Kidney epithelial cell (primary cell): ENCODE measurements at regions not wholly inside any gene's neighbourhood (a gene's known extent, or its start where the extent isn't known, plus 50 kb on each side); places are given as distances from the start of the nearest gene placed in this dataset.

Experiments used
- DNase-seq: peaks from one replicate; pipeline ENCODE4 v3.0.0-alpha.2; 2010; ENCODE audit warnings: low read depth
- H3K27me3 ChIP-seq: 2 replicates; pipeline ENCODE4 v1.6.0; 2011; ENCODE audit warnings: low read length; ENCODE audit not compliant: control insufficient read depth, insufficient read depth
- H3K36me3 ChIP-seq: 2 replicates; pipeline ENCODE4 v1.5.1; 2011; ENCODE audit warnings: low read length; ENCODE audit not compliant: control insufficient read depth, insufficient read depth
- H3K4me3 ChIP-seq: 2 replicates; pipeline ENCODE4 v1.5.1; 2011; ENCODE audit warnings: low read depth, mild to moderate bottlenecking, control low read depth, low read length
- TF ChIP-seq, protein P1 (sequence below): IDR thresholded peaks from 2 replicates; pipeline ENCODE4 v1.5.1; 2011; ENCODE audit warnings: mild to moderate bottlenecking, moderate library complexity, low read length, control low read depth, inconsistent platforms; ENCODE audit not compliant: insufficient read depth, poor library complexity, severe bottlenecking

DNA sequence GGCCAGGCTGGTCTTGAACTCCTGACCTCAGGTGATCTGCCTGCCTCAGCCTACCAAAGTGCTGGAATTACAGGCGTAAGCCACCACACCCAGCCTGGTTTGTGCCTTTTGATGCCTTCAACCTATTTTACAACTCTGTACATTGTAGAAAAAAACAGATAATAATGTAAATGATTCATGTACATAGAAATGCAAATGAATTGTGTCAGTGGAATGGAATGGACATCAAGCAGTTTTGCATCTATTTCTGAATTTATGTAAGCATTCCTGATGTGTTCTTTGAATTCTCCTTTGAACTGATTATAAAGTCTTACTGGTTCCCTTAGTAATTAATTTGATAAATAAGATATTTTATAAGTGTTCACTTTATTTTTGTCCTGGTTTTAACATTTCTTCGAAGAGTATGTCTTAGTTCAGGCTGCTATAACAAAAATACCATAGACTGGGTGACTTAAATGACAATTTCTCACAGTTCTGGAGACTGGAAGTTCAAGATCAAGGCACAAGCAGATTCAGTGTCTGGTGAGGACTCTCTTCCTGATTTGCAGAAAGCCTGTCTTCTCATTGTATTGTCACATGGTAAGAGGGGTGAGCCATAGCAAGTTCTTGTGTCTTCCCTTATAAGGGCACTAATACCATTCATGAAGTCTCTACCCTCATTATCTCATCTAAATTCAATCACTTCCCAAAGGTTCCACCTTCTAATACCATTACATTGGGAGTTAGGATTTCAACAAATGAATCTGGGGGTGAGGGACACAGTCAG lies 162.2 kb upstream of the S100G start:
- TF ChIP-seq, protein P1, sequence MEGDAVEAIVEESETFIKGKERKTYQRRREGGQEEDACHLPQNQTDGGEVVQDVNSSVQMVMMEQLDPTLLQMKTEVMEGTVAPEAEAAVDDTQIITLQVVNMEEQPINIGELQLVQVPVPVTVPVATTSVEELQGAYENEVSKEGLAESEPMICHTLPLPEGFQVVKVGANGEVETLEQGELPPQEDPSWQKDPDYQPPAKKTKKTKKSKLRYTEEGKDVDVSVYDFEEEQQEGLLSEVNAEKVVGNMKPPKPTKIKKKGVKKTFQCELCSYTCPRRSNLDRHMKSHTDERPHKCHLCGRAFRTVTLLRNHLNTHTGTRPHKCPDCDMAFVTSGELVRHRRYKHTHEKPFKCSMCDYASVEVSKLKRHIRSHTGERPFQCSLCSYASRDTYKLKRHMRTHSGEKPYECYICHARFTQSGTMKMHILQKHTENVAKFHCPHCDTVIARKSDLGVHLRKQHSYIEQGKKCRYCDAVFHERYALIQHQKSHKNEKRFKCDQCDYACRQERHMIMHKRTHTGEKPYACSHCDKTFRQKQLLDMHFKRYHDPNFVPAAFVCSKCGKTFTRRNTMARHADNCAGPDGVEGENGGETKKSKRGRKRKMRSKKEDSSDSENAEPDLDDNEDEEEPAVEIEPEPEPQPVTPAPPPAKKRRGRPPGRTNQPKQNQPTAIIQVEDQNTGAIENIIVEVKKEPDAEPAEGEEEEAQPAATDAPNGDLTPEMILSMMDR = no peak
- no peak for DNase-seq
- Histone ChIP-seq H3K27me3 (no peaks in the 10 kb centered on the region), H3K4me3 (no peak overlapping the region), H3K36me3 (no peaks in the 10 kb centered on the region)

DNA sequence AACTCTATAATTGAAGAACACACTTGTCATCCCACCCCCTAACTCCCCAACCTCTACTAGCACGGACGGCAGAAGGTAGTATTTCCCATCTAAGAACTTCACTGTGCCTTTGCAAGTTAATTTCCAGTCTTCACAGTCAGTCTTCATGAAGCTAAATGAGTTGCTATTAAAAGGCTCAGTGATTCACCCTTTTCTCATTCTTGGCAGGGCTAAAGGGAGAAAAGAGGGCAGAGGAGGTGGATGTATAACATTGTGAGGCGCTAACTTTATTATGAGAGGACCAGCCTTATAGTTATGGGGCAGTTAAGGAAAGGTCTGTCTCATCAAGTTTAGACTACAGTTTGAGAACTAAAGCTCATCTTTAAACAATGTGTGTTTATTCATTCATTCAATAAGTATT lies 161.0 kb upstream of the S100G start:
- no peak for DNase-seq
- TF ChIP-seq, protein P1 = no peak
- no peaks in the 10 kb centered on the region for H3K36me3 ChIP-seq
- no peaks in the 10 kb centered on the region for H3K27me3 ChIP-seq
- no peak overlapping the region for H3K4me3 ChIP-seq

DNA sequence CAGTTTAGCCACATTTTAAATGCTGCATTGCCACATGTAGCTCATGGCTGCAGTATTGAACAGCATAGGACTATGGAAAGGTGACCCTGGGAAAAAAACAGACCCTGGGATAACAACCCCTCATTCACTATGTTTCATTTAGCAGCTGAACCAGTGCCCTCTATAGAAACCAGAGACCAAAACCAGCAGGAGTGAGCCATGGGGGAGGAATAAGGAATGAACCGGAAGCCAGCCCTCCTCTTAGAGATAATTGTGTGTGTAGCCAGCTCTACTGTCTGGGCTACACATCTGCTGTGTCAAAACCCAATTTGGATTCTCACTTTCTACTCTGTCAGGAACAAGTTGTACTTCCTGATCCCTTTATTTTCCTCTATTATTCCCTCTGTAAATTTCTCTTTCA lies 158.5 kb upstream of the S100G start:
- Histone ChIP-seq H3K4me3 (no peak overlapping the region), H3K36me3 (no peaks in the 10 kb centered on the region), H3K27me3 (no peaks in the 10 kb centered on the region)
- TF ChIP-seq, protein P1 = no peak
- no peak for DNase-seq

DNA sequence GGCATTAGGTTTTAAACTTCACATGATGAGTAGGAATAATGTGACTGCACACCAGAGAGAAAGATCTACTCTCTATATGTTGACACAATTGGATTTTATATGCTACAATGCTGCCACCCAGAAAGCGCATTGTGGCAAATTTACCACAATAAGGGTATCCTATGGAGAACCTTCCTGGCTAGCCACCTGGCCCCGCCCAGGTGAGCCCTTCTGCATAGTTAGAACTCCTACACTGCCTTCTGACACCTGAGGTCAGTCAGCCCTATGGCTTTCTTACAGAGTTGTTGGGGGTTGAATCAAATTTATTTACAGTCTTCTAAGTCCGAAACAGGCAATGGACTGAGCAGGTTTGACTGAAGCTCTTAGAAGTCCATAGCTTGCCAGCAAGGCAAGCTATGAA lies 153.8 kb upstream of the S100G start:
- Histone ChIP-seq H3K36me3 (no peaks in the 10 kb centered on the region), H3K4me3 (no peak overlapping the region), H3K27me3 (no peaks in the 10 kb centered on the region)
- TF ChIP-seq, protein P1 = no peak
- DNase-seq = no peak

DNA sequence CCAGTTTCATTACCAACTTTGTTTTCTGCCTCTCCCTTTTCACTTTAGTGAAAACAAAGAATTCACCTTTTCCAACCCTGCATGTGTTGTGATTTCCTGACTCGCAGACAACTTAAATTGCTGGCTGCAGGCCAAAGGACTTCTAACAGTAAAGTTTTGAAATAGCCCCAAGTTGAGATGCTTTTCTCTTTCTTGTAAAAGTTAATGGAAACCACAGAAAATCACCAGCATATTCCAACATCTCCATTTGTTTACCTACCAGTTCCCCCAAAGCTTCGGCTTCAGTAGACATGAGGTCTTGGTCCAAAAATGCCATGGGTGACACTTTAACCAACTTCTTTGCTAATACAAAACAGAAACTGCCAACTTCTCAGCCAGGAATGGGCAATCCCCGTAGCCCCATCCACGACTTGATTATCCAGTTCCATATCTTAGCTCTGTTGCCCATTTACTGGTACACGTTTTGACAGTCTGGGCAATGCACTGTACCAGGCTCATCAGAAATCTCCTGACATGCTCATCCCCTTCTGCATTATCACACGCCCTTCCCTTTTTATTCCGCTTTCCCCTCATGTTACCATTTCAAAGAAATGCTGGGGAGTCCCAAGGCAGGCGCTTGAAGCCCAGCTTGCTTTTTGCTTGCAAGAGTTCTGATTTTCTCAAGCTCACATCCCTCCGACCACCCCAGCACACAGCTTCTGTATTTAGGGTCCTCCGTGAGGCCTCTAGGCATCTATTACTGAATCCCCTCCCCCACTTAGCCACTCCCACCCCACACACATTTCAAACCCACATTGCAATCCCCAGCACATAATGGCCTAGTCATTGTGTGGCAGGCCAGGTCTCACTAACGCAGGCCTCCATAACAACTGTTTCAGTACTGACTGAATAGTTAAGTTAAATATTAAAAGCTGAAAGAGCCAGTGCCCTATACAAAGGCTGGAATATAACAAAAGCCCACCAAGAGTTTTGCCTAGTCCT lies 137.9 kb upstream of the S100G start:
- no peak for DNase-seq
- H3K4me3 ChIP-seq = no peak overlapping the region
- no peaks in the 10 kb centered on the region for H3K36me3 ChIP-seq
- TF ChIP-seq, protein P1 = no peak
- no peaks in the 10 kb centered on the region for H3K27me3 ChIP-seq
